ENCODE measurements at regions not wholly inside any gene's neighbourhood (a gene's known extent, or its start where the extent isn't known, plus 50 kb on each side); places are given as distances from the start of the nearest gene placed in this dataset.

- TF ChIP-seq, protein P1, sequence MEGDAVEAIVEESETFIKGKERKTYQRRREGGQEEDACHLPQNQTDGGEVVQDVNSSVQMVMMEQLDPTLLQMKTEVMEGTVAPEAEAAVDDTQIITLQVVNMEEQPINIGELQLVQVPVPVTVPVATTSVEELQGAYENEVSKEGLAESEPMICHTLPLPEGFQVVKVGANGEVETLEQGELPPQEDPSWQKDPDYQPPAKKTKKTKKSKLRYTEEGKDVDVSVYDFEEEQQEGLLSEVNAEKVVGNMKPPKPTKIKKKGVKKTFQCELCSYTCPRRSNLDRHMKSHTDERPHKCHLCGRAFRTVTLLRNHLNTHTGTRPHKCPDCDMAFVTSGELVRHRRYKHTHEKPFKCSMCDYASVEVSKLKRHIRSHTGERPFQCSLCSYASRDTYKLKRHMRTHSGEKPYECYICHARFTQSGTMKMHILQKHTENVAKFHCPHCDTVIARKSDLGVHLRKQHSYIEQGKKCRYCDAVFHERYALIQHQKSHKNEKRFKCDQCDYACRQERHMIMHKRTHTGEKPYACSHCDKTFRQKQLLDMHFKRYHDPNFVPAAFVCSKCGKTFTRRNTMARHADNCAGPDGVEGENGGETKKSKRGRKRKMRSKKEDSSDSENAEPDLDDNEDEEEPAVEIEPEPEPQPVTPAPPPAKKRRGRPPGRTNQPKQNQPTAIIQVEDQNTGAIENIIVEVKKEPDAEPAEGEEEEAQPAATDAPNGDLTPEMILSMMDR (IDR thresholded peaks at IDR 0.05): no peak
- TF ChIP-seq POLR2A (IDR thresholded peaks at IDR 0.05) (no peak), EP300 (IDR thresholded peaks at IDR 0.05) (no peak)
Measured at GRCh38 chr1:4515727-4516289, 138.6 kb upstream of the AJAP1 start.
